Anterior cingulate cortex (tissue), 58 donors: ENCODE measurements at regions not wholly inside any gene's neighbourhood (a gene's known extent, or its start where the extent isn't known, plus 50 kb on each side); places are given as distances from the start of the nearest gene placed in this dataset.
"Not testable (repeated sequence)": the region's sequence is repeated elsewhere in the genome, so short reads cannot be mapped to it uniquely, and the experiment has no call there.

Experiments used
- DNase-seq, 58 donors: peaks; one replicate each; lab custom pipeline; 2025; lab: John Stamatoyannopoulos, UW

GRCh38 chr2:131584380-131584779, 56.7 kb downstream of the CCDC74A start:
- DNase-seq, result no peak

GRCh38 chr2:131584940-131585339, 57.3 kb downstream of the CCDC74A start:
- no peak for DNase-seq

- DNase-seq, result no peak
These were observed 60.6 kb downstream of the CCDC74A start for GRCh38 chr2:131588152-131588873.

- DNase-seq, result not testable (repeated sequence)
These were observed 61.4 kb downstream of the CCDC74A start for GRCh38 chr2:131589126-131589525.

- no peak for DNase-seq
These were observed 62.7 kb downstream of the CCDC74A start for GRCh38 chr2:131590366-131590765.

- no peak for DNase-seq
These were observed 63.2 kb downstream of the CCDC74A start for GRCh38 chr2:131590896-131591295.

GRCh38 chr2:131596561-131596960, 68.9 kb downstream of the CCDC74A start:
- DNase-seq, result not testable (repeated sequence)

- DNase-seq, result not testable (repeated sequence)
These were observed 74.8 kb downstream of the CCDC74A start for GRCh38 chr2:131602444-131602843.

GRCh38 chr2:131604652-131605051, 77.0 kb downstream of the CCDC74A start:
- not testable (repeated sequence) for DNase-seq

GRCh38 chr2:131606366-131606765, 78.7 kb downstream of the CCDC74A start:
- not testable (repeated sequence) for DNase-seq

GRCh38 chr2:131607056-131607455, 79.4 kb downstream of the CCDC74A start:
- not testable (repeated sequence) for DNase-seq

- DNase-seq, result not testable (repeated sequence)
These were observed 86.9 kb downstream of the CCDC74A start for GRCh38 chr2:131614539-131614938.

GRCh38 chr2:131618320-131618719, 90.6 kb downstream of the CCDC74A start:
- not testable (repeated sequence) for DNase-seq

GRCh38 chr2:131622874-131623273, 95.2 kb downstream of the CCDC74A start:
- DNase-seq, result not testable (repeated sequence)

GRCh38 chr2:131626011-131626410, 98.3 kb downstream of the CCDC74A start:
- not testable (repeated sequence) for DNase-seq

- not testable (repeated sequence) for DNase-seq
These were observed 98.9 kb downstream of the CCDC74A start for GRCh38 chr2:131626565-131626964.

- DNase-seq, result not testable (repeated sequence)
These were observed 100.1 kb downstream of the CCDC74A start for GRCh38 chr2:131627777-131628176.

- not testable (repeated sequence) for DNase-seq
These were observed 104.0 kb downstream of the CCDC74A start for GRCh38 chr2:131631648-131632047.

GRCh38 chr2:131633405-131633804, 105.7 kb downstream of the CCDC74A start:
- DNase-seq, result not testable (repeated sequence)

- not testable (repeated sequence) for DNase-seq
These were observed 106.4 kb downstream of the CCDC74A start for GRCh38 chr2:131633827-131634695.

GRCh38 chr2:131635611-131636010, 107.9 kb downstream of the CCDC74A start:
- no peak for DNase-seq
